Gastroesophageal sphincter (tissue), 4 donors: ENCODE measurements at regions not wholly inside any gene's neighbourhood (a gene's known extent, or its start where the extent isn't known, plus 50 kb on each side); places are given as distances from the start of the nearest gene placed in this dataset.

ENCODE experiments used
- ATAC-seq: fragments of 150-250 bp; one replicate; pipeline ENCODE4 v1.9.1; 2016; ENCODE audit warnings: mild to moderate bottlenecking, moderate library complexity
- H3K27ac ChIP-seq, 4 donors: fragments of 200-600 bp; sonication (generic) in 3 of 4; 1 replicate in 3 of 4; 2 replicates in 1 of 4; pipeline ENCODE4 v1.5.1; 2016 to 2019
- H3K27me3 ChIP-seq: fragments of 200-600 bp; sonication (generic); one replicate; pipeline ENCODE4 v1.5.1; 2019
- H3K36me3 ChIP-seq, 2 donors: fragments of 200-600 bp; sonication (generic); one replicate each; pipeline ENCODE4 v1.5.1; 2019; ENCODE audit warnings: control low read depth in 1 of 2
- H3K4me1 ChIP-seq, 3 donors: fragments of 200-600 bp; sonication (generic); 1 replicate in 2 of 3; 2 replicates in 1 of 3; pipeline ENCODE4 v1.5.1; 2016 to 2019; ENCODE audit warnings: control low read depth in 2 of 3
- H3K4me3 ChIP-seq, 2 donors: fragments of 200-600 bp; sonication (generic); one replicate each; pipeline ENCODE4 v1.5.1; 2019; ENCODE audit warnings: mild to moderate bottlenecking in 1 of 2, moderate library complexity in 1 of 2
- H3K9me3 ChIP-seq, 3 donors: fragments of 200-600 bp; sonication (generic); one replicate each; pipeline ENCODE4 v1.5.1; 2017 to 2019; ENCODE audit warnings: control low read depth in 2 of 3
- CTCF ChIP-seq, 4 experiments: fragments of 200-600 bp in 2 of 4; fragments of 450-650 bp in 2 of 4; sonication (generic) in 1 of 4; IDR thresholded peaks; one replicate each; pipeline ENCODE4 v1.5.1; 2017 to 2019; ENCODE audit warnings: antibody characterized with exemption in 4 of 4, mild to moderate bottlenecking in 2 of 4, moderate library complexity in 2 of 4
- EP300 ChIP-seq: sonication (generic); formaldehyde crosslinking; IDR thresholded peaks from one replicate; pipeline ENCODE4 v1.6.1; 2017; ENCODE audit warnings: antibody characterized with exemption, mild to moderate bottlenecking
- POLR2A ChIP-seq, 2 donors: fragments of 450-650 bp; IDR thresholded peaks; one replicate each; pipeline ENCODE4 v1.6.1; 2017; ENCODE audit warnings: antibody characterized with exemption in 2 of 2, mild to moderate bottlenecking in 2 of 2, moderate library complexity in 1 of 2
- POLR2AphosphoS5 ChIP-seq: sonication (generic); formaldehyde crosslinking; IDR thresholded peaks from one replicate; pipeline ENCODE4 v1.6.1; 2017; ENCODE audit warnings: antibody characterized with exemption
- WGBS, 2 donors: methylation state at CpG; one replicate each; pipeline ENCODE4 v1.1.5; 2018; ENCODE audit warnings: low coverage in 1 of 2; 5-methylcytosine and 5-hydroxymethylcytosine counted together

DNA sequence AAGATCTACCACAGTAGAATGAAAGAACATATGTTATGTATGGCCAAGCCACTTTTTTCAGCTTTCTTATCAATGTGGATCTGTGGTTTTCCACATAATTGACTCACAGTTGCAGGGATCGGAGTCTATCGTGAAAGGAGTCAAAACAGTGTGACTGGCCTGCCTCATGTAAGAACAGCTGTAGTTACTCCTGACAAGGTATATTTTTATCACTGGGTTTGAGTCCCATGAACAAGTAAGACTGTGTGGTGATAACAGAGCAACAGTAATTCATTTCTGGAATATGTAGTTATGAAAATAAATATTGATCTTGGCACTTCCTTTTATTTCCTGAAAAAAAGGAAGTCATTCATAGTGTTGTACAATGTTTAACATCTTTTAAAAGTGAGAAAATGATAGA is 416.6 kb downstream of the KLF12 start:
- no peak overlapping the region for H3K4me3 ChIP-seq
- peaks cover 0 to 27% of the 10 kb centered on the region in 2 donors for H3K36me3 ChIP-seq
- H3K9me3 ChIP-seq = no peaks in the 10 kb centered on the region
- no peak for ATAC-seq
- TF ChIP-seq POLR2AphosphoS5 = no peak
- no peak for TF ChIP-seq POLR2A (IDR thresholded peaks at IDR 0.05)
- TF ChIP-seq EP300 = no peak
- no peak for TF ChIP-seq CTCF (IDR thresholded peaks at IDR 0.05)
- H3K27ac ChIP-seq = no peak overlapping the region
- H3K27me3 ChIP-seq = no peaks in the 10 kb centered on the region
- no peaks in the 10 kb centered on the region for H3K4me1 ChIP-seq
- 53 to 67% methylated on average over 2 of the region's 2 CpGs for WGBS, 2 donors

DNA sequence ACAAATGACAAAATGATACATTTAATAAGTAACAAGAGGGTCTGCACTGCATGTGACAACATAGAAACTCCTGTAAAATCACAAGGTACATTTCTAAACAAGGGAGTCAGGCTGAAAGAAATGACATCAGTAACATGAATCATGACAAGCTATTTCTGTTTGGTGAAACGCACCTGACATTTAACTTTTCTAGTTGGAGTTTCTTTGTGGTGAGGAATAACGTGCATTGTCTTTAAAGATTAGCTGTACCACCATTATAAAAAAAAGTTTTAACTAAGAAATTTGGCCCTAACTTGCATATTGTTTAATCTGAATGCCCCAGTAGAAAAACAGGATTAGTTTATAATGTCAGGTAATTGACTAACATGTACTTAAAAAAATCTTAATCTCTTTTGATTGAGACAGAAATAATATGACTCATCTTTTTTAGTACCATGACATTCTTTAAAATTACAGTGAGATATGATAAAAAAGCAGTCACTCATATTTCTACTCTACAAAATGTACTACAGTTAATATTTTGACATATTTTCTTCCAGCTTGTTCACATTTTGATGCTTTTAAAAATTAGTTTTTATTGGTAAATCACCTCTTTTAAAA is 418.2 kb downstream of the KLF12 start:
- H3K9me3 ChIP-seq = no peaks in the 10 kb centered on the region
- no peak overlapping the region for H3K27ac ChIP-seq
- peaks cover 0 to 43% of the 10 kb centered on the region in 2 donors for H3K36me3 ChIP-seq
- TF ChIP-seq EP300 (no peak), POLR2AphosphoS5 (no peak), POLR2A (IDR thresholded peaks at IDR 0.05) (no peak), CTCF (IDR thresholded peaks at IDR 0.05) (no peak)
- no peaks in the 10 kb centered on the region for H3K27me3 ChIP-seq
- no peak overlapping the region for H3K4me3 ChIP-seq
- WGBS, 2 donors = 67 to 68% methylated on average over 2 of the region's 2 CpGs
- no peak for ATAC-seq
- no peaks in the 10 kb centered on the region for H3K4me1 ChIP-seq

DNA sequence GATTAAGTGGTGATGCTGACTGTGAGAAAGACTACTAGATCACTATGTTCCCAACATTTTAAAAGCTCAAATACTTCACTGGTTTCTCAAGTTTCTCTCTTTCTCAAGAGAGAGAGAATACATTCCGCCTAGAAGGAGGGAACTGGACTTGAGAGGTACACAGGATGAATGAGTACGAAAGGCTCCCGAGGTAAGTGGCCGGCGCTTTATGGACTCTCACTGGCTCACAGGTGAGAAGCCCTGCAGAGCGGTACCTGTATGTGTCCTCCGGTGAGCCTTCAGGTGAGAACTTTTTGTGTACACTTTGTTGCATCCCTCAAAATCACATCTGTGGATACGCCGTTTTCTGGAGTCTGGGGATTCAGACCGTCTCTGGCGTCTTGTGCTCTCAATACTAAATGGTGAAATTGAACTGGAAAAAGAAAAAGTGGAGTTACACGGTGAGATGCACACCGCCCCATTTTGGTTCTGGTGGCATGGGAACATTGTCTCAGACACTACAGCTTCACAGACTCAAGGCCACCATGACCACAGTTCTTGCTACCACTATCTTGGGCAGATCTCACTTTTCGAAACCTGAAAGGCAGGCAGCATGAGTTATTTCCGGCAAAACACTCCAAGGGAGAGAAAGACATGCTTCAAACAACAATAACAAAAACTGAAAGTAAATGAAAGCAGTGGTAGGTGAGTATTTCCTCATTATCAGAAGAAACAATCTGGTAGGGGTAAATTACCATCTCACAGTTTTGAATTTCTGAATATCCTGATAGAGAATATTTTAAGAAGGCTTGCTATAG is 418.9 kb downstream of the KLF12 start:
- Histone ChIP-seq H3K4me1 (no peaks in the 10 kb centered on the region), H3K4me3 (no peak overlapping the region), H3K27me3 (no peaks in the 10 kb centered on the region), H3K27ac (no peak overlapping the region), H3K9me3 (no peaks in the 10 kb centered on the region), H3K36me3 (peaks cover 0 to 44% of the 10 kb centered on the region in 2 donors)
- 95% methylated on average over 6 to 15 of the region's 15 CpGs for WGBS, 2 donors
- no peak for ATAC-seq
- TF ChIP-seq EP300 (no peak), POLR2AphosphoS5 (no peak), POLR2A (IDR thresholded peaks at IDR 0.05) (no peak), CTCF (IDR thresholded peaks at IDR 0.05) (no peak)

GRCh38 chr13:73714522-73714921 is 419.7 kb downstream of the KLF12 start:
- Histone ChIP-seq H3K4me3 (no peak overlapping the region), H3K36me3 (peaks cover 0 to 48% of the 10 kb centered on the region in 2 donors), H3K9me3 (no peaks in the 10 kb centered on the region), H3K27me3 (no peaks in the 10 kb centered on the region), H3K4me1 (no peaks in the 10 kb centered on the region), H3K27ac (no peak overlapping the region)
- TF ChIP-seq CTCF (IDR thresholded peaks at IDR 0.05) (no peak), POLR2AphosphoS5 (no peak), POLR2A (IDR thresholded peaks at IDR 0.05) (no peak), EP300 (no peak)
- 100% methylated on average over 2 of the region's 2 CpGs; no CpG with 5 or more reads in 1 of the 2 donors for WGBS, 2 donors
- ATAC-seq = no peak
